Effector memory CD4-positive, alpha-beta T cell (primary cell): ENCODE measurements at regions not wholly inside any gene's neighbourhood (a gene's known extent, or its start where the extent isn't known, plus 50 kb on each side); places are given as distances from the start of the nearest gene placed in this dataset.

Experiments used
- DNase-seq, 3 donors: peaks; one replicate each; pipeline ENCODE4 v3.0.0-alpha.2; 2020
- H3K27ac ChIP-seq: 2 replicates; pipeline ENCODE4 v1.7.0; 2013; ENCODE audit warnings: mild to moderate bottlenecking, low read length, moderate library complexity; ENCODE audit not compliant: insufficient read depth, poor library complexity, severe bottlenecking
- H3K27me3 ChIP-seq: replicated peaks from 2 replicates; pipeline ENCODE4 v1.7.0; 2013; ENCODE audit warnings: mild to moderate bottlenecking, low read length; ENCODE audit not compliant: insufficient read depth, control insufficient read depth, poor library complexity, severe bottlenecking
- H3K36me3 ChIP-seq: 2 replicates; pipeline ENCODE4 v1.7.0; 2013; ENCODE audit warnings: mild to moderate bottlenecking, low read length, moderate library complexity; ENCODE audit not compliant: control insufficient read depth, insufficient read depth
- H3K4me1 ChIP-seq: 2 replicates; pipeline ENCODE4 v1.7.0; 2013; ENCODE audit warnings: low read length, mild to moderate bottlenecking; ENCODE audit not compliant: control insufficient read depth, insufficient read depth, poor library complexity, severe bottlenecking
- H3K4me3 ChIP-seq: 2 replicates; pipeline ENCODE4 v1.7.0; 2013; ENCODE audit warnings: low read length, low read depth, mild to moderate bottlenecking; ENCODE audit not compliant: insufficient read depth, poor library complexity, severe bottlenecking
- H3K9me3 ChIP-seq: 2 replicates; pipeline ENCODE4 v1.7.0; 2013; ENCODE audit warnings: mild to moderate bottlenecking, low read length, moderate library complexity; ENCODE audit not compliant: control insufficient read depth

DNA sequence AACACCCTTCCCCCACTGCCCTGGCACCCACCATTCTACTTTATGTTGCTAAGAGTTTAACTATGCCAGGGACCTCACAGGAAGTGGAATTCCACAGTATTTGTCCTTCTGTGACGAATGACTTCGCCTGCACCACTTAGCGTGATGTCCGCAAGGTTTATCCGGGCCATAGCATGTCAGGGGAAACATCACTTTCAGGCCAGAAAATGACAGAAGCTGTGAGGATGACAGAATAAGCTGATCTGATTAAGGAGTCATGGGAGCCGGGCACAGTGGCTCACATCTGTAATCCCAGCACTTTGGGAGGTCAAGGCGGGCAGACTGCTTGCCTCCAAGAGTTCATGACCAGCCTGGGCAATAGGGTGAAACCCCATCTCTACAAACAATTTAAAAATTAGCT, 248.8 kb downstream of the EIPR1 start:
- Histone ChIP-seq H3K4me1 (no peaks in the 10 kb centered on the region), H3K9me3 (no peaks in the 10 kb centered on the region), H3K27me3 (no peaks in the 10 kb centered on the region), H3K36me3 (no peaks in the 10 kb centered on the region), H3K27ac (no peak overlapping the region), H3K4me3 (no peak overlapping the region)
- DNase-seq, result no peak

DNA sequence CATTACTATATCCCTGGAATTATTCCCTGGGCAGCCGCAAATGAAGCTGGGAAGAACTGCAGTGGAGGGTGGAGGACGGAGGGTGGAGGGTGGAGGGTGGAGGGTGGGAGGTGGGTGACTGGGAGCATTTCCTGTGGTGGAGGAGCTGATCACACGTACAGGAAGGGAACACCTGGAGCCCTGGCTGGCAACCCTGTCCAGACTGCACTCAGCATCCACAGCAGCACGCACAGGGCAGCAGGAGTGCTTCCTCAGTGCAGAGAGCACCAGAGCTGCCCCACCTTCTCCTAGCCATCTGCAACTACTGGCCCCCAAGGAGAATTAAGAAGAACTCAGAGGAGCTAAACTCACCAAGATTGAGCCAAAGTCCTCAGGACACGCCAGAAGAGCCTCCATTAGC, 249.9 kb downstream of the EIPR1 start:
- no peak overlapping the region for H3K4me3 ChIP-seq
- DNase-seq, result no peak
- H3K9me3 ChIP-seq, result no peaks in the 10 kb centered on the region
- H3K36me3 ChIP-seq, result no peaks in the 10 kb centered on the region
- no peaks in the 10 kb centered on the region for H3K27me3 ChIP-seq
- H3K27ac ChIP-seq, result no peak overlapping the region
- H3K4me1 ChIP-seq, result no peaks in the 10 kb centered on the region

DNA sequence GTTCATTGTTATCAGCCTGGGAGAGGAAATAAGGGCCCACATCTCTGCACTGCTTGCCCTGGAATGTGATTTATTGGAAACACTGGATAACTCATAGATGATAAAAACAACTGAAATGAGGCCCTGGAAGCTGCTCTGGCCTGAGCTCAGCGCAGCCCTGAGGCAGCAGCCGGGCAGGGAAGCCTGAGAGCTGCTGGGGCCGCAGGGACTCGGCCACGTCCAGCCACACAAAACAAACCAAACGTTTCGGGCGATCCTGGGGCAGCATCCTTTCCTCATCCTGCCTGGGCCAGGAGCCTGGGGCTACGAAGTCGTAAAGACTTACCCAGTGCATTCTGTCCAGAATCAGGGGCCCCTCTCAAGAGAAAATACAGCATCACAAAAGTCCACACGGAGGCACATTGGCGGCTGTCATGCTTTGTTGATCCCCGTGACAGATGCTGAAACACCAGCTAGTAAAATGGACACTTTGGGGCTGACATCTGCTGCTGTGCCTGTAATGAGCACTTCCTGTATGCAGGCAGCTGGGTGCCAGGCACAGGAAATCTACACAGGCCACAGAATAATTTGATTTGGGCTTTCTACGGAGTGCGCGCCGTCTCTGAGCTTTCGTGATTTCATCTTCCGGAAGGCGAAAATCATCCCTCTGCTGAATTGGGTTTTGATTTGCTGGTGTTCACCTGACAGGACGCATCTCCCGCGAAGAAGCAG, 250.6 kb downstream of the EIPR1 start:
- Histone ChIP-seq H3K4me1 (no peaks in the 10 kb centered on the region), H3K27me3 (no peaks in the 10 kb centered on the region), H3K36me3 (no peaks in the 10 kb centered on the region), H3K4me3 (no peak overlapping the region), H3K9me3 (no peaks in the 10 kb centered on the region), H3K27ac (no peak overlapping the region)
- no peak for DNase-seq

DNA sequence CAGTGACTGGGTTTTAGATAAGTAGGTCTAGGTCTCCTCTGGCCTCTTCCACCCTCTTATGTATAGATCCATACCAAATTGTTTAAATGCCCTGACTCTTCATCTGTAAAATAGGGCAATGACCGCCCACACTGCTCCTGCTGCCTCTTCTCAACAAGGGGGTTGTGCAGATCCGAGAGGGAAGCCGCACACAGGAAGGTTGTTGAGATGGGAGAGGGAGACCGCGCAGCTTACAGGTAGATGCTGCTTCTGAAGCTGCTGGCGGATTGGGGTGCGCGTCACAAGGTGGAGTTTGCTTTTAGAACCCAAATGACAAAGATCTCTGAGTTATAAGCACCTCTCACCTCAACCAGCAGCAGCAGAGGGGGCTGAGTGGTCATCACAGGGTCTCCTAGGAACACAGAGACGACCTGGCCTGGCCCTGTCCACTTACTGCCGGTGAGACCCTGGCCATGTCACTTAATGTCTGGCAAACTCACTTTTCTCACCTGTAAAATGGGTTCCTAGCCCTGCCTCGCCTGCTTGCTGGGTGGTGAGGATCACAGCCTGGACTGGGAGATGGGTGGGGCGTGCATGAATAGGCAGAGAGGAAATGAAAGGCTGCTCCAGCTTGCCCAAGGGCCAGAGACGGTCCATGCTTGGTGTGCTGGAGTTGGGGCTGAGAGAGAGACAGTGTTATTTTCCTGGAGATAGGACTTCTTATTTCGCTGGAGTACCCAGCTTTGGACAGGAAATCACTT, 251.3 kb downstream of the EIPR1 start:
- no peak for DNase-seq
- Histone ChIP-seq H3K9me3 (no peaks in the 10 kb centered on the region), H3K27ac (no peak overlapping the region), H3K4me1 (no peaks in the 10 kb centered on the region), H3K36me3 (no peaks in the 10 kb centered on the region), H3K4me3 (no peak overlapping the region), H3K27me3 (no peaks in the 10 kb centered on the region)

DNA sequence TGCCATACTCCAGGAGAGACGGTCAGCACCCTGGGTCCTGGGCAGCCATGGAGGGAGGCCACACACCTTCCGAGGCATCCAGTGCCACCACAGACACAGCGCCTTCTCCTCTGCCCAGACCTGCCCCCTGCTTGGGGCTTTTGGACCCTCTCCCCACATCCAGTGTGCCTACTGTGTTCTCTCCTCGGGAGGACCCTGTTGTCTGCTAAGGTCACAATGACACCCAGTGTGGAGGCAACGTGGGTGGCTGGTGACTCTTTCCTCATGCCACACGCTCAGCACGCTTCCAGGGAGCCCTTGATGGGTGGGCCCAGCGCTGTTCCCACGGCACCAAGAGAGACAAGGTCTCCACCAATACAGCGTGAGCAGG, 251.9 kb downstream of the EIPR1 start:
- no peaks in the 10 kb centered on the region for H3K27me3 ChIP-seq
- H3K4me1 ChIP-seq, result no peaks in the 10 kb centered on the region
- no peaks in the 10 kb centered on the region for H3K36me3 ChIP-seq
- H3K4me3 ChIP-seq, result no peak overlapping the region
- no peak overlapping the region for H3K27ac ChIP-seq
- H3K9me3 ChIP-seq, result no peaks in the 10 kb centered on the region
- no peak for DNase-seq

DNA sequence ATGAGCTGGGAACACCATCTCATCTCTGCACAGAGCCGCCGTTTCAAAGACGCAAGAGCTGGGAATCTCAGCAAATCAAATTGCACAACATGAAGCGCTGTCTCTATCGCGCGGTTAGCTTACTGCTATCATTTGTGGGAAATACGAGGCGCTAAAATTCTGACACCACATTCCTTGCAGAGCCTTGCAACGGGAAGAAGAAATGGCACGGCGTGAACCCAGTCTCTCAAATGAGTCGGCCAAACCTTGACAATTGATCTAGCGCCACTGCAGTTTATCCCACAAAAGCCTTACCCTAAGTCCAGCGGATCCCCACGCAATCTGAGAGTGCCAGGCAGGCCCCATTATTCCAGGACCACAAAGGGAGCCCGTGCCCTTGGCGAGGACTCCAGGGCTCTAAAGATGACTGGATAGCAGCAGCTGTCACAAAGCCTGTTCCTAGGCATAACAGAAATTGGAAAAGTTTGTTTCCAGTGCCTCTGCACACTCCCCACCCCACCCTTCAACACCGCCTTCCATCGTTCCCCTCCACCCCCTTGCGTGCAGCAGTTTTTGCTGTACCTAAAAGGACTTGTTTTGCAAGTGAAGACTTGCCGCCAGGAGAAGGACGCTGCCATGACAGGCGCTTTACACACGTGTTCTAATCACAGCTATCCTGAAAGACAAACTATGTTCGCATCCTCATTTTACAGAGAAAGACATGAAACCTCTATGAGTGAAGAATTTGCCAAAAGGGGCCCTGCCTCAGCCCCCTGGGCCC, 252.4 kb downstream of the EIPR1 start:
- Histone ChIP-seq H3K9me3 (no peaks in the 10 kb centered on the region), H3K4me3 (no peak overlapping the region), H3K27ac (no peak overlapping the region), H3K27me3 (no peaks in the 10 kb centered on the region), H3K4me1 (no peaks in the 10 kb centered on the region), H3K36me3 (no peaks in the 10 kb centered on the region)
- DNase-seq, result no peak

DNA sequence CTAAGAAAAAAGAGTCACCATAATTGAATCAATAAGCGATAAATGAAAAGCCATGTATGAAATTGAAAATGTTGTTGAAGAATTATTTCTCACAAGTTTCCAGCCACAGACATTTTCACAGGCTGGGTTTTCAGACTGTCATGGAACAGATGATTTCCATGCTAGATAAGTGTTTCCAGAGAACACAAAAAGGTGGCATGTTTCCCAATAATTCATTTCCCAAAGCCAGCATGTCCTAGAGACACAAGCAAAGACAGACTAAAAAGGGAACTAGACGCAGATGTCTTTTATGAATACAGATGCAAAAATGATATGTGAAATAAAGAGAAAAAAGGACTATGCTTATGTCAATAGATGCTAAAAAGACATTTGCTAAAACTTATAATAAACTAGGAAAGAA, 255.1 kb downstream of the EIPR1 start:
- Histone ChIP-seq H3K27me3 (no peaks in the 10 kb centered on the region), H3K36me3 (no peaks in the 10 kb centered on the region), H3K9me3 (no peaks in the 10 kb centered on the region), H3K4me1 (no peaks in the 10 kb centered on the region), H3K4me3 (no peak overlapping the region), H3K27ac (no peak overlapping the region)
- DNase-seq, result no peak

DNA sequence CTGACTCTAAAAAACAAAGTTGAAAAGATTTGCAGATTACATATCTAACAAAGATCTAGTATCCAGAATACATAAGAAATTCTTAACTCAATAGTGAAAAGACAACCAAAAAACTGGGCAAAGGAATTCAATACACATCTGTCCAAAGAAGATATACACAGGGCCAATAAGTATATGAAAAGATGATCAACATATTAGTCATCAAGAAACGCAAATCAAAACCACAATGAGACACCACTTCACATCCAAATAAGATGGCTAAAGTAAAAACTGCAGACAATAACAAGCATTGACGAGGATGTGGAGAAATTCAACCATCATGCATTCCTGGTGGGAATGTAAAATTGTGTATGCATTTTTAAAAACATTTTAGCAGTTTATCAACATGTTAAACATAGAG, 256.0 kb downstream of the EIPR1 start:
- Histone ChIP-seq H3K27me3 (no peaks in the 10 kb centered on the region), H3K36me3 (no peaks in the 10 kb centered on the region)

DNA sequence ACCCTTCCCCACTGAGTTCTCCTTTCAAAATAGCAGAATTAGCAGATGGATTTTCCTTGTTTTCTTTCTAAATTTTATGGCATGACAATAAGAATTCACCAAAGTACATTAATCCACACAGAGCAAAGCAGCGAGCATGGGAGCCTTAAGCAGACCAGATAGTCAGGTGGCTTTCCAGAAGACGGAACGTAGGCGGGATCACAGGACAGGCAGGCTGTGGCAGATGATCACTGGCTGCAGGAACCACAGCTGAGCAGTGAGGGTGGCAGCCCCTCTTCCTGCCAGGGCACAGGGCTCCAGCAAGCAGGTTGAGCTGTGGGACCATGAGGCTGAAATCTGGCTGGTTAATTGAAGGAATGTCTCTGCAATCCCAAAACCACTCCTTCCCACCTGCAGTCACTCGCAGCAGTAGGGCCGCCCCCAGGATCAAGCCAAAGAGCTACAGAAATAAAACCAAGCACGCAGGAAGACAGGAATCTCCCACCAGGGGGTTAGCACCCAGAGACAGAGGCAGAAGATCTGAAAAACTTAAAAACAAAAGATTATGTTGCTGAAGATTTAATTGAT, 259.9 kb downstream of the EIPR1 start:
- Histone ChIP-seq H3K27ac (no peak overlapping the region), H3K36me3 (no peaks in the 10 kb centered on the region)

More for the DNA sequence above, 256.0 kb downstream of the EIPR1 start:
- no peaks in the 10 kb centered on the region for H3K9me3 ChIP-seq
- no peaks in the 10 kb centered on the region for H3K4me1 ChIP-seq
- no peak overlapping the region for H3K4me3 ChIP-seq
- no peak for DNase-seq
- H3K27ac ChIP-seq, result no peak overlapping the region

DNA sequence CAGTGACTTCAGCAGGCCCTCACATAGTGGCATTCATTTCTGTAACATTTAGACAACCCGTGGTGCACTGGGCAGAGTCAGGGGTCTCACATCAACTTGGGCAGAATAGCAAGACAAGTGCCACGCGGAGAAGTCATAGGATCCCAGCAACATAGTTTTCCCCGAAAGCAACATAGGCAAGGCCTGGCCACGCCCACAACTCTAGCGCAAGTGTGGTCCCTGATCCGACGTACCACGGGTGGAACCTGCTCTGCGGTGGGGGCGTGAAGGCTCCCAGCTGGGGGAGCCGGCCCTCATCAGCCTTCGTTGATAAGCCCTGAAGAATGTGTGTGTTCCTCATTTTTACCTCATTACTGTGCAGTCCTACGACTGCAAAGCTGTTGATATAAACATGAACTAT, 261.2 kb downstream of the EIPR1 start:
- Histone ChIP-seq H3K27ac (no peak overlapping the region), H3K27me3 (no peaks in the 10 kb centered on the region), H3K4me3 (no peak overlapping the region), H3K36me3 (no peaks in the 10 kb centered on the region), H3K9me3 (no peaks in the 10 kb centered on the region), H3K4me1 (no peaks in the 10 kb centered on the region)
- DNase-seq, result no peak

More for the DNA sequence above, 259.9 kb downstream of the EIPR1 start:
- no peaks in the 10 kb centered on the region for H3K9me3 ChIP-seq
- DNase-seq, result no peak
- no peak overlapping the region for H3K4me3 ChIP-seq
- H3K27me3 ChIP-seq, result no peaks in the 10 kb centered on the region
- no peaks in the 10 kb centered on the region for H3K4me1 ChIP-seq
